Caco-2 (cell line): ENCODE measurements at regions not wholly inside any gene's neighbourhood (a gene's known extent, or its start where the extent isn't known, plus 50 kb on each side); places are given as distances from the start of the nearest gene placed in this dataset.

Experiments
- BruUV-seq: library from RNA; stranded (reverse); fragments of 400-500 nt; replicated peaks from 2 replicates; lab custom pipeline; 2021; lab: Mats Ljungman, UMichigan
- CTCF ChIA-PET: fragments of 300-600 bp; sonication (Branson Sonifier 250); formaldehyde crosslinking; loops from one replicate; lab custom pipeline; 2022; ENCODE audit warnings: antibody characterized with exemption; lab: Charles Lee
- POLR2A ChIA-PET: fragments of 300-600 bp; sonication (Branson Sonifier 250); formaldehyde crosslinking; loops from one replicate; lab custom pipeline; 2022; ENCODE audit warnings: antibody characterized with exemption; lab: Charles Lee
- DNase-seq, 2 experiments: peaks; one replicate each; pipeline versions ENCODE4 v3.0.0 to v3.0.0-alpha.2; 2020 to 2022
- H3K27me3 ChIP-seq: replicated peaks from 2 replicates; pipeline ENCODE4 v1.6.0; 2011; ENCODE audit warnings: low read length; ENCODE audit not compliant: control insufficient read depth, insufficient read depth
- H3K36me3 ChIP-seq: 2 replicates; pipeline ENCODE4 v1.5.1; 2011; ENCODE audit warnings: low read length; ENCODE audit not compliant: control insufficient read depth, insufficient read depth
- H3K4me1 ChIP-seq: fragments of 250-450 bp; sonication (Bioruptor Pico); 2 replicates; pipeline ENCODE4 v1.5.1; 2020; ENCODE audit warnings: mild to moderate bottlenecking
- H3K4me3 ChIP-seq: 2 replicates; pipeline ENCODE4 v1.5.1; 2011; ENCODE audit warnings: low read depth, mild to moderate bottlenecking, control low read depth, low read length
- H3K9me3 ChIP-seq: fragments of 250-450 bp; sonication (Bioruptor Pico); 2 replicates; pipeline ENCODE4 v1.5.1; 2020; ENCODE audit warnings: mild to moderate bottlenecking, moderate library complexity
- H3K27ac Mint-ChIP-seq: one replicate; pipeline ENCODE4 v1.8.0; 2022; ENCODE audit warnings: mixed read lengths; ENCODE audit not compliant: unreplicated experiment
- H3K27me3 Mint-ChIP-seq: one replicate; pipeline ENCODE4 v1.8.0; 2022; ENCODE audit warnings: mixed read lengths; ENCODE audit not compliant: insufficient read depth, unreplicated experiment
- H3K36me3 Mint-ChIP-seq: one replicate; pipeline ENCODE4 v1.8.0; 2022; ENCODE audit warnings: mild to moderate bottlenecking, mixed read lengths; ENCODE audit not compliant: insufficient read depth, unreplicated experiment
- H3K4me1 Mint-ChIP-seq: one replicate; pipeline ENCODE4 v1.8.0; 2022; ENCODE audit warnings: low read depth, mixed read lengths; ENCODE audit not compliant: unreplicated experiment
- H3K4me3 Mint-ChIP-seq: one replicate; pipeline ENCODE4 v1.8.0; 2022; ENCODE audit warnings: mild to moderate bottlenecking, moderate library complexity, mixed read lengths; ENCODE audit not compliant: unreplicated experiment
- H3K9me3 Mint-ChIP-seq: one replicate; pipeline ENCODE4 v1.8.0; 2022; ENCODE audit warnings: mixed read lengths; ENCODE audit not compliant: unreplicated experiment
- intact Hi-C: fragments of 100-400 bp; cut with micrococcal nuclease; formaldehyde crosslinking; loops from one replicate; pipeline ENCODE4 v1.10.0; 2022; ENCODE audit not compliant: unreplicated experiment
- TF ChIP-seq, protein P1 (sequence below), 2 experiments: fragments of 200-600 bp in 1 of 2; IDR thresholded peaks; 1 replicate in 1 of 2; 2 replicates in 1 of 2; pipeline versions ENCODE4 v1.5.1 to v1.8.0; 2011 to 2022; ENCODE audit warnings: antibody characterized with exemption in 1 of 2, control low read depth in 1 of 2, inconsistent platforms in 1 of 2, low read depth in 1 of 2, low read length in 1 of 2, mild to moderate bottlenecking in 1 of 2, moderate library complexity in 1 of 2; ENCODE audit not compliant: insufficient read depth in 1 of 2, severe bottlenecking in 1 of 2, unreplicated experiment in 1 of 2

DNA sequence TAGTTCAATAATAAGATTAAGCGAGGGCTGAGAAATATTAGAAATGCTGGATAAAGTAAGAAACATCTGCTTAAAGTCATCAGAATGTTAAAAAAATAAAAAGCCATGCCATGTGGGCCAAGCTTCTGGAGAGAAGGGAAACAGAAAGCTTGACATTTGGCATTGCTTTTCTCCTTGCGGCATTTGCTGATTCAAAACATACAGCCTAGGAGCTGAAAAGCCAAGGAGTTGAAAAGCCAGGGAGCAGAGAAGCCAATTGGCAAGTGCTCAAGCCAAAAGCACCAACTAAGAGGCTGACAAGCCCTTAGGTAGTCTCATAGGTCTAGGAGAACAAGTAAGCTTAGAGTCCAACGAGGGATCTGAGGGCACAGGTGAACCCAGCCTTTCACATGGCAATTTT is 754.3 kb downstream of the TLE4 start:
- DNase-seq = no peak
- H3K27me3 ChIP-seq = no peaks in the 10 kb centered on the region
- TF ChIP-seq, protein P1, sequence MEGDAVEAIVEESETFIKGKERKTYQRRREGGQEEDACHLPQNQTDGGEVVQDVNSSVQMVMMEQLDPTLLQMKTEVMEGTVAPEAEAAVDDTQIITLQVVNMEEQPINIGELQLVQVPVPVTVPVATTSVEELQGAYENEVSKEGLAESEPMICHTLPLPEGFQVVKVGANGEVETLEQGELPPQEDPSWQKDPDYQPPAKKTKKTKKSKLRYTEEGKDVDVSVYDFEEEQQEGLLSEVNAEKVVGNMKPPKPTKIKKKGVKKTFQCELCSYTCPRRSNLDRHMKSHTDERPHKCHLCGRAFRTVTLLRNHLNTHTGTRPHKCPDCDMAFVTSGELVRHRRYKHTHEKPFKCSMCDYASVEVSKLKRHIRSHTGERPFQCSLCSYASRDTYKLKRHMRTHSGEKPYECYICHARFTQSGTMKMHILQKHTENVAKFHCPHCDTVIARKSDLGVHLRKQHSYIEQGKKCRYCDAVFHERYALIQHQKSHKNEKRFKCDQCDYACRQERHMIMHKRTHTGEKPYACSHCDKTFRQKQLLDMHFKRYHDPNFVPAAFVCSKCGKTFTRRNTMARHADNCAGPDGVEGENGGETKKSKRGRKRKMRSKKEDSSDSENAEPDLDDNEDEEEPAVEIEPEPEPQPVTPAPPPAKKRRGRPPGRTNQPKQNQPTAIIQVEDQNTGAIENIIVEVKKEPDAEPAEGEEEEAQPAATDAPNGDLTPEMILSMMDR (IDR thresholded peaks at IDR 0.05; ENCODE audit: insufficient read depth in 1 of 2, low read depth in 1 of 2, low read length in 1 of 2, severe bottlenecking in 1 of 2, unreplicated experiment in 1 of 2) = no peak
- no peaks in the 10 kb centered on the region for H3K9me3 ChIP-seq
- Mint-ChIP-seq H3K4me3 (no peak overlapping the region), H3K4me1 (no peaks in the 10 kb centered on the region), H3K9me3 (no peaks in the 10 kb centered on the region), H3K36me3 (no peaks in the 10 kb centered on the region), H3K27me3 (no peaks in the 10 kb centered on the region), H3K27ac (no peak overlapping the region)
- POLR2A ChIA-PET = no interaction called here
- H3K4me1 ChIP-seq = no peaks in the 10 kb centered on the region
- intact Hi-C loops = no loop called here
- CTCF ChIA-PET = no interaction called here
- no peaks in the 10 kb centered on the region for H3K36me3 ChIP-seq
- no peak overlapping the region for H3K4me3 ChIP-seq
- no TSS peak for BruUV-seq

DNA sequence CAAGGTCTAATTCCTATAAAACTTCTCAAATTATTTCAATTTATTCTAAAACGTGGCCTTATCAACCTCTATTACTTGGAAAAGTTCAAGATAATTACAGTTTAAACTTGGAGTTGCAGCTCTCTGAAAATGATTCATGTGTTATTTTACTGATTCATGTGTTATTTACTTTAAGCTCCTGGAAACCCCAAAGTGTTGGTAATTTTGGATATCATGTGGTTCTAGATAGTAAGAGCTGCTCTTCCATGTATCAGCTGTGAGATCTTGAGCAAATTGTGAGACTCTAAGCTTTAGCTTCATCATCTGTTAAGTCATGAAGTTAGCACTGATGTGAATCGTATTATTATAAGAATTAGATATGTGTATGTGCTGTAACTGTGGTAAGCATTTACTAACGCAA is 749.2 kb downstream of the TLE4 start:
- no peak for DNase-seq
- Histone ChIP-seq H3K4me3 (no peak overlapping the region), H3K36me3 (no peaks in the 10 kb centered on the region), H3K4me1 (no peaks in the 10 kb centered on the region), H3K27me3 (no peaks in the 10 kb centered on the region), H3K9me3 (no peaks in the 10 kb centered on the region)
- intact Hi-C loops = no loop called here
- POLR2A ChIA-PET = no interaction called here
- Mint-ChIP-seq H3K4me3 (no peak overlapping the region), H3K27ac (no peak overlapping the region), H3K9me3 (no peaks in the 10 kb centered on the region), H3K4me1 (no peaks in the 10 kb centered on the region), H3K36me3 (no peaks in the 10 kb centered on the region), H3K27me3 (no peaks in the 10 kb centered on the region)
- CTCF ChIA-PET = no interaction called here
- no TSS peak for BruUV-seq
- TF ChIP-seq, protein P1 (IDR thresholded peaks at IDR 0.05; ENCODE audit: insufficient read depth in 1 of 2, low read depth in 1 of 2, low read length in 1 of 2, severe bottlenecking in 1 of 2, unreplicated experiment in 1 of 2) = no peak

DNA sequence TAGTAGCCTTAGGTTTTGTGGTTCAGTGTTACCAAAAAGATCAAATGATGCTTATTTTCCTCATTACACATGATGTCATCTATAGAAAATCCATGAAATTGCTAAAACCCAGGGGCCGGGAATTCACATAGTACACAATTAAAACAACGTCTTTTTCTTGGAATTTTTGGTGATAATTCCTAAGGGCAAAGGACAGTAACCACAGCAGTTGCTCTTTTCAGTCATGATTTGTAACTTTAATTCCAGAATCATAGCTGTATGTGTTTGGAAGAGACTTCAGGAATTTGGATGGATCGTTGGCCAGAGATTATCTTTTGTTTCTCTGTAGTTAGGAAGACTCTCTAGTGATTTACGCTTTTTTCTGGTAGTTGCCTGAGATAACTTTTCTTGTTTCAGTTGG is 748.7 kb downstream of the TLE4 start:
- TF ChIP-seq, protein P1 (IDR thresholded peaks at IDR 0.05; ENCODE audit: insufficient read depth in 1 of 2, low read depth in 1 of 2, low read length in 1 of 2, severe bottlenecking in 1 of 2, unreplicated experiment in 1 of 2) = no peak
- POLR2A ChIA-PET = no interaction called here
- DNase-seq = no peak
- no peaks in the 10 kb centered on the region for H3K4me1 ChIP-seq
- H3K36me3 ChIP-seq = no peaks in the 10 kb centered on the region
- Mint-ChIP-seq H3K27ac (no peak overlapping the region), H3K9me3 (no peaks in the 10 kb centered on the region), H3K4me3 (no peak overlapping the region), H3K36me3 (no peaks in the 10 kb centered on the region), H3K4me1 (no peaks in the 10 kb centered on the region), H3K27me3 (no peaks in the 10 kb centered on the region)
- no peaks in the 10 kb centered on the region for H3K27me3 ChIP-seq
- BruUV-seq = no TSS peak
- no peak overlapping the region for H3K4me3 ChIP-seq
- H3K9me3 ChIP-seq = no peaks in the 10 kb centered on the region
- CTCF ChIA-PET = no interaction called here
- intact Hi-C loops = no loop called here
